Stimulated activated CD4-positive, alpha-beta T cell treated with anti-CD3 and anti-CD28 coated beads, TNF-alpha, amount 100 ng/mL, for 24 hours (primary cell): ENCODE measurements at regions not wholly inside any gene's neighbourhood (a gene's known extent, or its start where the extent isn't known, plus 50 kb on each side); places are given as distances from the start of the nearest gene placed in this dataset.
"Not testable (repeated sequence)": the region's sequence is repeated elsewhere in the genome, so short reads cannot be mapped to it uniquely, and the experiment has no call there.

ENCODE experiments used
- DNase-seq, 3 experiments: peaks; one replicate each; pipeline ENCODE4 v3.0.0-alpha.2; 2020; ENCODE audit warnings: low read depth in 3 of 3

DNA sequence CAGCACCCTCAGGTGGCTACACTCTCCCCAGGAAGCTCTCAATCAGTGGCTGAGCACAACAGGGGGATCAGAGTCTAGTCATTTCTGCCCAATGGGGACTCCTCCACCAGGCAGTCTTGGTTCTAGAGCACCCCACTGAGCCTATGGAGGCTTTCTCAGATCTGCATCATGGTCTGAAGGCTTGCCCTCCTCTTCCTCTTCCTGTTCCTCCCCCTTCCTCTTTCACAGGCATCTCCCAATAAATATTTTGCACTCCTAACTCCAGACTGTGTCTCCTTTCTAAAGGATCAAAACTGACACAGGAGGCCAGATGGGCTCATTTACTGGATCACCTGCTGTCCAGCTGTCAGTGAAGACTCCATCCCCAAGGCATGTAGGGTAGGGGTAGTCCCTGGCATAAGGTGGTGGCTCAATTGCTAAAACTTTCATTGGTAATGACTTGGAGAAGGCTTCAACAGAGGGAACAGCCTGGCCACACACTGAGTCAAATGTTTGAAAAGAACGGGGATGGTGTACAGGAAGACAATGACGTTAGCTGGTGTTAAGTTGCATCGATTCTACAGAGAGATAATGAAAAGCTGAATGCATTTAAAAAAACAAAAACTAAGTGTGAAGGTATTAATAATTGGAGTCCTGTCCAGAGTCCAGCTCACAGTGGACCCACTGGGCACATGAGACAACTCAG, 84.2 kb upstream of the SLC2A1 start:
- no peak for DNase-seq

DNA sequence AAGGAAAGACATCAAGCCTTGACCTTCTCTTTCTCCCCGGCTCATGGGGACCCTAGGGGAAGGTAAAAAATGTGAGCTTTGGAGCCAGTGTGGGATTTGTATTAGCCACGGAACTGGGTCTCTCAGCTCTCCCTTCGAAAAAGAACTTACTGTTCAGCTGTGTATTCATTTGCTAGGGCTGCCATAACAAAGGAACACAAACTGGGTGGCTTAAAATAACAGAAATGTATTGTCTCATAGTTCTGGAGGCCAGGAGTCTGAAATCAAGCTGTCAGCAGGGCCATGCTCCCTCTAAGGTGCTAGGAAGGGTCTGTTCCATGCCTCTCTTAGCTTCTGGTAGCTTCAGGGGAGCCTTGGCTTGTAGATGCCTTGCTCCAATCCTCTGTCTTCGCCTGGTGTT, 83.5 kb upstream of the SLC2A1 start:
- DNase-seq, result no peak

DNA sequence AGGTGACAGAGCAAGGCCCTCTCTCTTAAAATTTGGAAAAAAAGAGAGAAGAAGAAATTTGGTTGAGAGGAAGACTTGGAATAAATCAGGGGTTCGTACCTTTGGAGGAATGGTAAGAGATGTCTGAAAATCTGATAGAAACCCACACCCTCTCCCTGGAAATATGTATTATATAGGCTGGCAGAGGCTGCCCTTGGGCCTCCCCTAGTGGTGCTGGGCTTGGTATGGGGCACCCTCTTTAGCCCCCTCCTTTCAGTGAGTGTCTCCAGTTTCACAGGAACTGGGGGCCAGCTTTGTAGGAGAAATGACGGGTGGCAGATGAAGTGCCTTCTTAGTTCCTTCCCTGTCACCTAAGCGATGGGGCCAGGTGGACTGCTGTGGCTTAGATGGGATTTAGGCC, 82.9 kb upstream of the SLC2A1 start:
- no peak for DNase-seq

DNA sequence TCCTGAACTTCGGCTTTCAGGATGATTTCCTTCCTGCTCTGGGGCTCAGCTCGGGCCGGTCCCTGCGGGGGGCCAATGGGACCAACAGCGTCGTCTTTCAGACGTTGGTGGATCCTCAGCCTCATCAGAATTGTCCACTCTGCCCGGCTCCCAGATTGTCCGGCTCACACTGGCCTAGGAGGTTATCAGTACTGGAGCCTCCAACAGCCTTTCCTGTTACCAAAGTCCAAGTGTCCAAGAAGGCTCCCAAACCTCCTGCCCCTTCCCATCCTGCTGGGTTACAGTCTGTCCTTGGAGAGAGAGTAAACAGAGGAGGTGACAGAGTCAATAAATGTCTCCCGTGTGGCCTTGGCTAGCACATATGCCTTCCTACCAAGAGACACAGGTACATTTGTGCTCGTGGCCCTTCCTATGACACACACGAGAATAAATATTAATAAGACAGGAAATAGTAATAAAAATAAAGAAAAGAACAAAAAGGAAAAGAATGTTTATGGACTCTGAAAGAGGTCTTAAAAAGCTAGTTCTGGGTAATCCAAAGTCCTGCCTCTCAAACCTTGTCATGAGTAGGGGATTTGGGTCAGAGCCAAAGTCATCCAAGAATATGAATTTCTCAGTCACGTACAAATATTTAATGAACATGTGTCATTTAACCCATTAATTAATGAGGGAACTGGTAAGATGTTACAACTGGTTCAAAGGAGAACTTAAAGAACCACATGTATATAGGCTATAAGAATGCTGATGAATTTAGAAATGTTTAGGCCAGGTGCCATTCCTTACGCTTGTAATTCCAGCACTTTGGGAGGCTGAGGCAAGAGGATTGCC, 80.8 kb upstream of the SLC2A1 start:
- DNase-seq, result no peak

DNA sequence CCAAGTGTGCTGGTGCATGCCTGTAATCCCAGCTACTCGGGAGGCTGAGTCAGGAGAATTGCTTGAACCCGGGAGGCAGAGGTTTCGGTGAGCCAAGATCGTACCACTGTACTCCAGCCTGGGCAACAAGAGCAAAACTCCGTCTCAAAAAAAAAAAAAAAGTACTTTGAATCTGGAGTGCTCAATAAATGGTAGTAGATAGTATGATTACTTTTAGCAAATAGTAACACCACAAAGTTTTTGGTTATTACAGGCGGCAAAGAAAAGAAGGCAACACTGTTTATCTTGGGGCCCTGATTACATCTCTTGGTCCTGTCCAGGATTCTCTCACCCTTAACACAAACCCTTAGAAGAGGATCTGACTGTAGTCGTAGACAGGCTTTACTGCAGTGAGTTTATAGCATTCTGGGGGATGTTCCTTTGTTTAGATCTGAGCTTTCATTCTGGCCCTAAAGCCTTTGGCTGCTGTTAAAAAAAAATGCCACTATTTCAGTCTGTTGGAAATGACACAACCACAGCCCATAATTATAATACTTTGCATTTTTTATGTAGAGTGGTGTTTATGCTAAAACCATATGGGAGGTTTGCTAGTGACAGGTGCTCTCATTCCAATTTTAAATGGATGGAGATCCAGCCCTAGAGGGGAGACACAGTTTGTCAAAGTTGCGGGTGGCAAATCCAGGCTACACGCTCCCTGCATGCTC, 79.7 kb upstream of the SLC2A1 start:
- DNase-seq, result no peak

DNA sequence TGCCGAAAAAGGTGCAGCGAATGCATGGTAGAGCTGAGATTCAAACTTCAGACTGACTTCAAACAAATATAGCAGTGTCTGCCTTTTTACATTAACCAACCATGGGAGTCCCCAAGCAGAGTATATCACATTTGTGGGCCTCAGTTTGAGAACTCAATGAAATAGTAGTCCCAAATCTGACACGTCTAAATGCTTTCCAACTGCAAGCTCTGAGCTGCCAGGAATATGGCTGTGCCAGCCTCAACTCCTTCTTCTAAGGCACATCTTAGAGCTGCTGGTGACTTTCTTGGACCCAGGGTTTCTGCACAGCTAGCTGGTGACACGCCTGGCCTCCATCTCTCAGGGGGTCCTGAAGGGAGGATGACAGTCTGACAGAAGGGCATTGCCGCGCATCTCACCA, 78.8 kb upstream of the SLC2A1 start:
- DNase-seq, result no peak

DNA sequence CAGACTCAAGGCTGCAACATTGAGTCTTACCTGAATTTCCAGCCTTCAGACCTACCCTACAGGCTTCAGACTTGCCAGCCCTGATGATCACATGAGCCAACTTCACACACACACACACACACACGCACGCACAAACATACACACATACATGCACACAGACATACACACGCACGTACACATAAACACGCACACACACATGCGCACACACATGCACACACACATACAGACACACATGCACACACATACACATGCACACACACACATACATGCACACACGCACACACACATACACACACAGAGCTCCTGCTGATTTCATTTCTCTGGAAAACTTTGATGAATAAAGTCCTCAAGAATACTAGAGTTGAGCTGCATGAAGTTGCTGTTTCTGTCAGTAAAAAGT, 78.3 kb upstream of the SLC2A1 start:
- no peak for DNase-seq

DNA sequence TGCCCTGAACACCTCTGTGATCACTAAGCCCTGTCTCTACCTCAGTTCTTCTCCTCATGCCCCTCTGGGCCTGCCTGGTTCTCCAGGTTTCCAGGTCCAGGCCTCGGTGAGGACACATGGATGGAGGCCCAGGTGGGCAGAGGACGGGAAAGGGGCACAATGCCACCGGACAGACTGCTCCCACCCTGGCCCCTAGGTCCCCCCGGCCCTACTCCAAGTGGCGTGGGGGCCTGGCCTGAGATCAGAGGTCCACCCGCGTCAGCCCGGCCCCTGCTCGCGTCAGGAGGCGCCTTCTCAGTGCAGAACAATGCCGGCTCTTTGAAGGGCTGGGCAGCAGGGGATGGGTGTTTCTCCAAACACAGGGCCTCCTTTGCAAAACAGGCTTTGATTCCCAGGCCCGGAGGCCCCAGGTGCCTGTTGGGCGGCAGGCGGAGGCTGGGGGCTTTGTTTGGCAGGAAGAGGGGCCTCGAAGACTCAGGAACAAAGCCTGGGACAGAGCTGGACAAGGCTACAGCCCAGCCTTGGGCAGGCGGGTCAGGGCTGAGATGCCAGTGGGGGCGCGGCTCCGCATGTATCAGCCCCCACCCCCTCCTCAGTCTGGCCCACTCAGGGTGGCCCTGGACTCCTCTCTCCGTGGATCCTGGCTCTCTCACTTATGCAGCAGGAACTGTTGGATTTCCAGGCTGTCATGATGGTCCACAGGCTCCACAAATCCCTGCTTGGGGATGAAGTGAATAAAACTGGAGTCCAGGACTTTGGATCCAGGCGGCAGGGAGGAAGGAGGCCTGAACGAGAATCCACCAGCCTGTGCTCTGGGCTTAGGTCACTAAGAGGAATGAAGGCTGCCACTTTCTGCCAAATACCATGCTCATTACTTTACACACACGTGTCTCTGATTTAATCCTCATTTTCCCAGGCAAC, 77.4 kb upstream of the SLC2A1 start:
- DNase-seq, result no peak

DNA sequence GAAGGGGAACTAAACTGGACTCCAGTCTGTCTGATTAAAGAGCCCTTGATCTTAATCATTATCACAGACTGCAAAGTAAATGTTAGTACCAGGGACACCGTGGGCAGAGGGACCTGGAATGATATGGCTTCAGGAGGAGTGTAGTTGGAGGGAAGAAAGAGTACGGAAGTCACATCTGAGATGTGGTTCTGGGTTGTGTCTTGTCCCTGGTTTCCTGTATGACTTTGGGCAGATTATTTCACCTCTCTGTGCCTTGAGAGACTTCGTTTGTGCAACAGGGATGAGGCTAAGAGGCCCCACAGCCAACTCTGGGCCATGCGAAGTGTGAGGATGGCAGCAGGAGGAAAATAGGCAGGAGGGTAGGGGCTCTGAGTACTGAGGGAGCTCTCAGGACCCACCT, 76.1 kb upstream of the SLC2A1 start:
- no peak for DNase-seq

DNA sequence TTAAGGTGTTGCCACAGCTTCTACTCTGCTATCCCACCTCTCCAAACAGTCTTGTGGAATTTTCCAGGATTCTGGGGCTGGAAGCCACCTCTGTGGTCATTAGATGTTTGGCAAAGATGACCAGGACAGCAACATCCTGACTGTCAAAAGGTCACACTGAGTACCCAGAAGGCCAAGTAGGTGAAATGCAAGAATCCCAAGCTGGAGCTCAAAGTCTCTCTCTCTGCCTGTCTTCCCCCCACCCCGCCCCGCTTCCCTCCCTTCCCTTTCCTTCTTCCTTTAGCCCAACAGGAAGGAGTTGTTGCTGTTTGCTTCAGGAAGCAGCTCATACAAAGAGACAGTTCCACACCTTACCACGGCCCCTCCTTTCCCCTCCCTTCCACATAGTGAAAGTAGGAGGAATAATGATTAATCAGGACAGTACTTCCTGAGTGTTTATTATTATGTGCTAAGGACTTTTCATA, 75.6 kb upstream of the SLC2A1 start:
- no peak for DNase-seq

DNA sequence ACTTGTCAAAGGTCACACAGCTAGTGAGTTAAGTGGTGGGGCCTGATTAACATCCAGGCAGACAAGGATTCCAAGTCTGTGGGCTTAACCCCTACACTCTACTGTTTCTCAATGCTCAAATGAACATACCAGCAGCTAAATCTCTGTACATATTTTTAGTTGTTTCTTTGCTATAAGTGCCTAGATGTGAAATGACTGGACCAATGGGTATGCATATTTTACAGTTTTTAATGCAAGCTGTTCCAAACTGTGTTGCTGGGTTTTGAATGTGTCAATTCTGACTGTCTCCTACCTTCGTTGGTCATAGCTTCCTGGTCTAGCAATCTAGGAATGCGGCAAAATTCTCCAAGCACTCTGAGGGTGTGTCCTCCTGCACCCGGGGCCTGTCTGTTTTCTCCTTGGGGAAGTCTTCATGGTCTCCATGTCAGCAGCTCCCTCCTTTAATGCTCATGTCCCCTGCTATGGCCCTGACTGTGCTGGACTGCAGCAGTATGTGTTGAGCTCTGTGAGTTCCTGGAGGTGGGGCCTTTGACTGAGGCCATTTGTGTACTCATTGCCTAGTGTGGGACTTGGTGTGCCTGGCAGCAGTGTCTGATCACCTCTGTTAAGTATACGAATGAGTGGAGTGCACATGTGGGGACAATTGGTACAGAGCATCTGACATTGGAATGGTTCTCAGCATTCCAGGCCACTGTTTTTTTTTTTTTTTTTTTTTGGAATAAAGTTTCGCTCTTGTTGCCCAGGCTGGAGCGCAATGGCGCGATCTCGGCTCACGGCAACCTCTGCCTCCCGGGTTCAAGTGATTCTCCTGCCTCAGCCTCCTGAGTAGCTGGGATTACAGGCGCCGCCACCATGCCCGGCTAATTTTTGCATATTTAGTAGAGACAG, 72.9 kb upstream of the SLC2A1 start:
- DNase-seq, result no peak

DNA sequence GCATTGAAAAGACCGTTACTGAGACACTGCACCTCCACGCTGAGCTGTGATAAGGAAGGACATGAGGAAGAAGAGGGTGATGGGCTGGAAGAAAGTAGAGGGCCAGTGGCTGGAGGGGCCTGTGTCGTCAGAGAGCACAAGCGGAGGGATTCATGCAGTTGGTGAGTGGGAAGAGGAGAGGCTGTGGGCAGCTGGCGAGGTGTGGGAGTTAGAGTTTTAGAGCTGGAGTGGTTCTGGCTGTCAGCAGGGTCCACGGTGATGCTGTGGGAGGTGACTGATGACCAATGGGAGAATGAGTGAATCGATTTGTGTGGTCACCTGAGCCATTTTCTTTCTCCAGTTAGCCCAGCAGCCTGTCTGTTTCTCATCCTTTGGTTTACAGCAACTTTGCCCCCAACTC, 66.2 kb upstream of the SLC2A1 start:
- DNase-seq, result no peak

DNA sequence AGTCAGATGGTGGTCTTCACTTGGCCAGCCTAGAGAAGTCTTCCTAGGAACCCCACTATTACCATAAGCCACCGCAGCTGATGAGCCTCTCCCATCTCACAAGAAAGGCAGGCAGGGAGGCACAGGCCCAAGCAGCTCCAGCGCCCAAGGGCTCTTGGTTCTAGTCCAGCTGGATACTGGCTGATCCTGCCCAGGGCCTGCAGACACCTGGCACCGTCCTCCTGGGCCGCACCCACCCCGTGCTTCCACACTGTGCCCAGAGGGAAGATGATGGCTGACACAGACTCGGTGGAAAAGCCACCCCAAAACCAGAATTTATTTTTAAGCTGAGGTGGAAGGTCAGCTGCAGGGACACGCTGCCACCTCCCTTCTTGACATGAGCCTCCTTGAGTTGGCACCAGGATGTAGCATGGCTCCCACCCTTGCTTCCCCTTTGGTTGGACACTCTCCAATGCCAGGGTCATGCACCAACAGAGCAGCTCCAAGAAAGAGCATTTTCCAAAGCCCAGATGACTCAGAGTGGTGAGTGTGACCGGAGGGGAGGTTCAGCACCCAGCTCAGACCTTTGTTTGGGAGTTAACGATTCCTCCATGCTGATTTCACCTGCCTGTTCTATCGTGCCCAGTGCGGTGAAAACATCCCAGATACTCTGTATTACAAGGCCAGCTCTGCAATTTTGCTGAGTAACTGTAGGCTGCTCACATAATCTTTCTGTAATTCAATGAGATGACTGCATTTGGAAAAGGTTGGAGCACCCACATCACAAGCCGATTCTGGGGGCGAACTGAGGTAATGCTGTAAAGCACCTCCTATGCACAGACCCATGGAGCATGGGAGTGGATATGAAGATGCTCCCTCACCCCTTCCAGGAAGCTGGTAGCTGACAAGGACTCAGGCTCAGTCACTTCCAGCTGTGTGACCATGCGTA, 63.1 kb upstream of the SLC2A1 start:
- DNase-seq, result no peak

DNA sequence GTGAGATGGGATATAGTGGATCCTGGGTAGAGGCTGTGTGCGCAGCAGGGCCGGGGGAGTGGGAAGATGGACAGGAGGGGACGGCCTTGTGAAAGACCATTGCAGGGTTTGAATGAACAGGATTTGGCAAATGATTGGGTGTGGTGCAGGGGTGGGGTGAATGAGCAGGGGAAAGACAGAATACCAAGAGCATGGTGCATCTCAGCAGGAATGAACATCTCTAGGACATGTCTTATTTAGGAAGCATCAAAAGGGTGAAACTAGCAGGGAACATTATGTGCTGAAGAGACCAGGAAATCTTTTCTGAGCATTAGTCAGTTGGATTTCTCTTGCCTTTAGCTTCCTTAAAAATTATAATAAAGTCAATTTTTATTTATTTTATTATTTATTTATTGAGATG, 60.6 kb upstream of the SLC2A1 start:
- DNase-seq, result no peak

DNA sequence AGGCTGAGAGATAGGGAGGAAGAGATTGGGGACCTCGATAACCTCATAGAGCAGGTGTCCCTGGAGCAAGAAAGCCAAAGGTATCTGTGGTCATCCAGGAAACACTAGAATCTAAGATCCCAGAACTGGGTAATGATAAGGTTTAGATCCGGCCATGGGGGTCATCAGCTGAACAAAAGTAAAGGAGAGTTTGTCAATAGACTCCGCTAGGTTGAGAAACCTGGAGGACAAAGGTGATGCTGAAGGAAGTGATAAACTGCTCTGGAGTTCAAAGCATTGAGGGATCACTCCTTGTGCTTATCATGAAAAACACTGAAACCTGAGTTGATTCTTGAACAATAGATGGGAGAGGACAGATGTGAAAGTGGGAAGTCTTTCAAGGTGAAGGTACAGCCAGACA, 59.5 kb upstream of the SLC2A1 start:
- no peak for DNase-seq

DNA sequence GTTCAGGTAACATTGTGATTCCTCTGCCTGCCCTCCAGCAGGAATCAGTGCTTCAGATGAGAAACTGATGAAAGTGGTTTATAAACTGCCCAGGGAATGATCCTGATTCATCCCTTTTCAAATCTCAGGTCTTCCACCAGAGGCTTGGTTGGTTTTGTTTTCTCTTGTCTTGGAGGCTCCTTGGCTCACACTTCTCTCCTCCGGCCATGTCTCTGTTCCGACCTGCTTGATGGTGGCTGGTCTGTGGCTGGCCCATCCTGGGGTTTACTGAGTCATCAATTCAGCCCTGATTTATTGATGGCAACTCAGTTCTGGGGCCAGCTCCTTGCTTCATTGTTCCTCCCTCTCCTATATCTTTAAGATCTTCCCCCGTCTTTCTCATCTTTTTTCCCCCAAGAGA, 56.6 kb upstream of the SLC2A1 start:
- DNase-seq, result no peak

DNA sequence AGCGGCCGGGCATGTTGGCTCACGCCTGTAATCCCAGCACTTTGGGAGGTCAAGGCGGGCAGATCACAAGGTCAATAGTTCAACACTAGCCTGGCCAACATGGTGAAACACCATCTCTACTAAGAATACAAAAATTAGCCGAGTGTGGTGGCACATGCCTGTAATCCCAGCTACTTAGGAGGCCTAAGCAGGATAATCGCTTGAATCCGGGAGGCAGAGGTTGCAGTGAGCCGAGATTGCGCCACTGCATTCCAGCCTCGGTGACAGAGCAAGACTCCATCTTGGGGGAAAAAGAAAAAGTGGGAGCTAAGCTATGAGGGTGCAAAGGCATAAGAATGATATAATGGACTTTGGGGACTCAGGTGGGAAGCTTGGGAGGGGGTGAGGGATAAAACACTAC, 55.9 kb upstream of the SLC2A1 start:
- not testable (repeated sequence) for DNase-seq

DNA sequence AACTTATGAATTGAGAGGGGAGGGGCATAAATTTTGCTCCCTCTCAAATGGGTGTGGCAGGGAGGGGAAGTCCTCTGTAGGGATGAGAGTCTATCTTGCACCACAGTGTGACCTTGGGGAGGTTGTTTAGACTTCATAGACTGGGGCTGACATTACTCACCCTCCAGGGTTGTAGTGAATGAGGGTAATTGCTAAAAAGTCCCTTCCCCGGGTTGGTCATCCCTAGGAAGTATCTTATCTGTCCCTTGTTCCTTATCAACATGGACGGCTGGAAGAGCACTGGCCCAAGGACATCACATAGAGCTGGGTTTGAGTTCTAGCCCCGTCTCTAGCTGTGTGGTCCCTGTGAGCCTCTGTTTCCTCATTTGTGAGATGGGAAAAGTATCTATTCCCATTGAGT, 52.4 kb upstream of the SLC2A1 start:
- DNase-seq, result no peak

DNA sequence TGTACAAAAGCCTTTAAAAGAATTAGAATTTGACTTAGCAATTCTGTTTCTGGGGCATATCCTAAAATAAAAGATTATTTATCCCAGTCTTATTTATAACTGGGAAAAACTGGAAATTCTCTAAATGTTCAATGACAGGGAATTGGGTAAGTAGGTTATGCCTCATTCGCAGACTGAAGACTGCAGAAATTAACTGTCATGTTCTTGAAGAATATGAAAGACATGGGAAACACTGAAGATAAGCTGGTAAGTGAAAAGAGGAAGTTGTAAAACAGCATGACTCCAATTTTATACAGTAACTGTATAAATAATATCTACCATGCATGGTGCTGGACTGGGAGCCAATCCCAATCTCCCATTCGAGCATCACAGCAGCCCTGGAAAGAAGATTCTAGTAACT, 50.6 kb upstream of the SLC2A1 start:
- no peak for DNase-seq
